Globus pallidus (tissue), 1 donor: ENCODE measurements at regions not wholly inside any gene's neighbourhood (a gene's known extent, or its start where the extent isn't known, plus 50 kb on each side); places are given as distances from the start of the nearest gene placed in this dataset.
A peak's percentile ranks its signal among the peaks of the same experiment; 100 is the strongest.

Source experiments
- DNase-seq: peaks from one replicate; pipeline ENCODE4 v3.0.0-alpha.2; 2015; ENCODE audit warnings: low spot score

GRCh38 chr6:157756708-157757429 is 66.2 kb upstream of the SNX9 start:
- peak; percentile 90 for DNase-seq

- DNase-seq: no peak
Measured at GRCh38 chr6:157757430-157758403, 65.3 kb upstream of the SNX9 start.

GRCh38 chr6:157758516-157759023 is 64.5 kb upstream of the SNX9 start:
- no peak for DNase-seq

GRCh38 chr6:157759028-157759427 is 64.0 kb upstream of the SNX9 start:
- no peak for DNase-seq

GRCh38 chr6:157760137-157760536 is 62.9 kb upstream of the SNX9 start:
- no peak for DNase-seq

- DNase-seq: no peak
Measured at GRCh38 chr6:157760589-157761330, 62.3 kb upstream of the SNX9 start.

GRCh38 chr6:157761331-157761921 is 61.6 kb upstream of the SNX9 start:
- no peak for DNase-seq

- no peak for DNase-seq
Measured at GRCh38 chr6:157761926-157762325, 61.1 kb upstream of the SNX9 start.

- no peak for DNase-seq
Measured at GRCh38 chr6:157762636-157763035, 60.4 kb upstream of the SNX9 start.

GRCh38 chr6:157763129-157763903 is 59.7 kb upstream of the SNX9 start:
- no peak for DNase-seq

GRCh38 chr6:157763904-157764177 is 59.2 kb upstream of the SNX9 start:
- no peak for DNase-seq

GRCh38 chr6:157764178-157765068 is 58.6 kb upstream of the SNX9 start:
- peak; percentile 66 for DNase-seq

GRCh38 chr6:157766901-157767774 is 55.9 kb upstream of the SNX9 start:
- no peak for DNase-seq

- DNase-seq: no peak
Measured at GRCh38 chr6:157767775-157768156, 55.3 kb upstream of the SNX9 start.

- no peak for DNase-seq
Measured at GRCh38 chr6:157768304-157768703, 54.7 kb upstream of the SNX9 start.

GRCh38 chr6:157768863-157769551 is 54.0 kb upstream of the SNX9 start:
- no peak for DNase-seq

GRCh38 chr6:157769776-157770426 is 53.1 kb upstream of the SNX9 start:
- DNase-seq: no peak

- DNase-seq: no peak
Measured at GRCh38 chr6:157770946-157771345, 52.1 kb upstream of the SNX9 start.
